ENCODE measurements at regions not wholly inside any gene's neighbourhood (a gene's known extent, or its start where the extent isn't known, plus 50 kb on each side); places are given as distances from the start of the nearest gene placed in this dataset.

DNA sequence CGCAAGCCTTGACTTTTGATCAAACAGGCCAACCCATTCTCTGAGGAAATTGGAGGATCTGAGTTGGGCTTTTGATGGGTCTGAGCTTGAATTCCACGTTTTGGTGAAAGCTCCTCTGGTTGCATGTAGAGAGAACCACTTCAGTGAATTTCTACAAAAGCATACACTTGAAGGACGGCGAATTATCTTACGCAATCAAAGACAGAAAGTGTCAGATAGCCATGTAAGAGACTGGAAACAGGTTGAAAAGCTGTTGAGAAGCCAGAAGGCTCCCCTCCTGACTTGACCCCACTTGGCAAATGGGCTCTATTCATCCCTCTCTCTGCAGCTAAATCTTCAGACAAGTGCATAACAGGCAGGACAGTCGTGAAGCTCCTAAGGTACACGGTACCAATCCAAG lies 809.1 kb downstream of the BCL11B start:
- no peak for DNase-seq

DNA sequence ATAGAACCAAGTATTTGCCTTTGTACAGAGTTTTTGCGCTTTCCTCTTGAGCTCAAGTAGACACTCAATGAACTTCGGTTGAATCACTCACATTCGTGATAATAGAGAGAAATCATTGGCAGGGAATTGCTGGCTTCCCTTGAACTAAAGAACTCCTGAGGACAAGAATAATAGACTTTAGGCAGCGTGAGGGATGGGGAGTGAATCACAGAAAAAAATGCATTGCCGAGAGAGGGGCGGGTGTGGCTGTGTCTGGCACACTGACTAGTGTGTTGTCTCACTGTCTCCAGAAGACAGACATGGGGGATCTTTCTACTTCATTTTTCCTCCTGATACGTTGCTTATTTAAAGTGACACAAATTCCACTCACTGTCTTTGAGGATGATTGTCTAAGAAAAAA lies 805.2 kb downstream of the BCL11B start:
- DNase-seq = no peak

DNA sequence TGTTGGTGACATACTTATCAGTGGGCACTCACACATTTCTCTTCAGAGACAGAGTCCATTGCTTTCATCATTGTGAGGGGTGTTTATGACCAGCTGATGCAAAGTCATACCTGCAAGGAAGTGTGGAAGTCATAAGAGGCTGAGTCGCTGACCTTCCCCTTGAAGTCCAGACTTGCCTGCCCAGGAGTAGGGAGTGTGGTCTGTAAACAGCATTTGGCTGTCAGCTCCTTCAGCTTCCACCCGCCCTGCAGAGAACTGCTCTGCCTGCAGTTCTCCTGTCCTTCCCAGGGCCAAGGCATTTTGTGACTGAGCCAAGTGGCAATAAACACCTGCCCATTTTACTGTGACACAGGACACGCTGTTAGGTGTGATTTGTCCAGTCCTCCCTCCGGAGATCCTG lies 801.3 kb downstream of the BCL11B start:
- no peak for DNase-seq

DNA sequence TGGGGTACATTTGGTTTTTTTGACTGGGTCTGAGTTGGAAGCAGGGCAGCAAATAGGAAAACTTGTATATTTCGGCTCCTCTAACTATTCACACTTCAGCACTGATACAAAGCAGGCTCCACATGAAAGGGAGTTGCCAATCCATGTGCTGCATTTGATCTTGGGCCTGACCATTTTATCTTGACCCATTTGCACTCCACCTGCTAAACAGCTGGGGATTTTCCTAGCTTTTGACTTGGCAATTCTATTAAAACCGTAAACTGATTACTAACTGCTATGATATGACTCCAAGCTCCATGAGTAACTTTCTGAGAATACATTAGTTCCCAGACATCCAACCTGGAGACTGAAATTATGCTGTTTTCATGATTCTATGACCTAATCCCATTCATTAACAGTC lies 797.1 kb downstream of the BCL11B start:
- DNase-seq = no peak

DNA sequence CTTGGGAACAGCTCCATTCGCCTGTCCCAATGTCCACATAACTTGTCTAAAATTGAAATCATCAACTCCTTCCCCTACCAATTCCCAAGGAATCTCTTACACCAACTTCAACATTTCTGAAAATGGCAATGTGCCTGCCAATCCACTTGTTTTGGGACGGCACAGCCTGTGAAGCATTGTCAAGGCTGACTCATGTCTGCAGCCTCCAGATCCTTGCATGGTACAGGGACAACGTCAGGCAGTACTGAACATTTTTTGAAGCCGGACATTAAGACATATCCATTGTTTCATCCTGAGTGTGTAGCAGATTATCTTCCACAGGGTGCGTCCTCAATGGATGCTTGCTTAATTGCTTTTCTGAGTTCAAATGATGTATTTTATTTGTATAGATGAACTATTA lies 794.1 kb downstream of the BCL11B start:
- DNase-seq = no peak

- no peak for DNase-seq
These were observed 782.9 kb downstream of the BCL11B start for GRCh38 chr14:98489115-98489514.

DNA sequence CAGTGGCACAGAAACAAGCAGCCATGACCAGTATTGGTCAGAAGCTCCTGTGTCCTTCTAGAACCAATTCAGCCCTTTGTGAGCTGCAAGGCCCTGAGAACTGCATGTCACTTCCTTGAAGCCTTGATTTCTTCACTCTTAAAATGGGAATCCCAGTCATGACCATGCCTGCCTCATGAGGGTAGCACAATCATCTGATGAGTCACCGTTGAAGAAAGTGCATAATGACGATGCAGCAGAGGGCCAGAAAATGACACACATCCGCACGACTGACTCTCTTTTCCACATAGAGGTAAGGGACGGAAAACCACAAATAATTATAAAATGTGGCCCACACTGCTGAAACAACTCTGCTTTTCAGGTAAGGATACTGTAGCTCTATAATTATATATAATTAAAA lies 777.4 kb downstream of the BCL11B start:
- DNase-seq = no peak

GRCh38 chr14:98498019-98498885 lies 773.7 kb downstream of the BCL11B start:
- no peak for DNase-seq

DNA sequence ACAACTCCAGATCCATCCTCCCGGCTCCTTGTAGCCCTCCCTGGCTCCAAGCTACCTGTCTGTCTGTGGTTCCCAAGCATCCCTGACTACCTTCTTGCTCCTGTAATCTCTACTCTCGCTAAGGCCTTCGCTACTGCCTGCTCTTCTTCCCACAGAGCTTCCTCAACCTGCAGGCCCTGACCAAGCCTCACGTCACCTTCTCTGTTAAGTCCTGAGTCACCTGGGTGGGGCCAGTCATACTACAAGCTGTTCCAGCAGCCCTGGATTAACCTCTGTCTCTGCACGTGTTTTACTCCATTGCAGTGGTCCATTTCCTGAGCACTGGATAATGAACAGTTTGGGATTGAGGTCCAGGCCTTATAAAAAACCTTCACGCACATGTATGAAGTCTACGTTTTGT lies 770.7 kb downstream of the BCL11B start:
- DNase-seq = no peak

DNA sequence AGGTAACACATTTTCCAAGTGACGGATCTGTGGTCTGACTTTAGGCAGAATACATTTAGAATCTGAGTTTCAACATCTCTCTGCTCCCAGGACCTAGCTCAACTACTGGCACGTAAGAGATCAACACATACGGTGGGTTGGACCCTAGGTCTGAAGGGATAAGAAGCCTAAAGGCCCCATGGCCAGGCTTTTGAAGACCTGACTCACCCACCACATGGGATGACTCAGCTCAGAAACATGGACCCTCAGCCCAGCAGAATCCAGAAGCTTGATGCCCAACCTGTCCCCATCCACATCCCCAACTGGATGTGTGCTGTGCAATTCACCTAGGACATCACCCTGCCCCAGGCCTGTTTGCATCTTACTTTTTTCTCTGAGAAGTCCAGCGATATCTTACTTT lies 770.2 kb downstream of the BCL11B start:
- DNase-seq = no peak

- no peak for DNase-seq
These were observed 768.7 kb downstream of the BCL11B start for GRCh38 chr14:98503086-98503815.

DNA sequence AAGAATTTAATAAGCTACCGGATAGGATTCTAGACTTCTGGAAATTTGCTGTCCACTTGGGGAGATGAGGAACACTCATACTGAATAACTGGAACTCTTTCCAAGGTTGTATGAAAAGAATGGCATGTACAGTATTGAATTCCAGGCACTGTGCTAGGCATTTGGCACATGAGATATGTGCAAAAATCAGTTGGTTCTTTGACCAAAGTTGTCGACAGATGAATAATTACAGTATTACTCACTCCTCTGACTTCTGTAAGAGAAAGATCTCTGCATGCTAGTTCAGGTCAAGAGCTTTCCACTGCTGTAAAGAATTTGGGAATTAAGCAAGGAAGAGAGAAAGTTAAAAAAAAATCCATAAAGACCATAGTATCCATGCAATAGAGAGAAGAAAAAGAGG lies 764.7 kb downstream of the BCL11B start:
- no peak for DNase-seq

DNA sequence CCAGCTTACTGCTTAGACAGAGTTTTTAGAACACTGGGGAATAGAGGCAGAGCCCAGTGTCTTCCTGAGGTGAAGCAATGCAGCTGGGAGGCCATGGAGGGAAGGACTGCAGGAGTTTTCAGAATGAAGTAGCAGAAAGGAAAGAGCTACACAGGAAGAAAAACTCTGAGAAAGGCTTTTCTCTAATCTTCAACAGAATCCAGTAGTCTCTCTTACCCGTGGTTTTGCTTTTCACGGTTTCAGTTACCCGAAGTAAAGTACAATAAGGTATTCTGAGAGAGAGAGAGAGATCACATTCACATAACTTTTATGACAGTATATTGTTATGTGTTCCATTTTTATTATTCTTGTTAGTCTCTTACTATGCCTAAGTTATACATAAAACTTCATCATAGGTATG lies 761.6 kb downstream of the BCL11B start:
- no peak for DNase-seq

GRCh38 chr14:98512501-98513251 lies 759.3 kb downstream of the BCL11B start:
- no peak for DNase-seq

DNA sequence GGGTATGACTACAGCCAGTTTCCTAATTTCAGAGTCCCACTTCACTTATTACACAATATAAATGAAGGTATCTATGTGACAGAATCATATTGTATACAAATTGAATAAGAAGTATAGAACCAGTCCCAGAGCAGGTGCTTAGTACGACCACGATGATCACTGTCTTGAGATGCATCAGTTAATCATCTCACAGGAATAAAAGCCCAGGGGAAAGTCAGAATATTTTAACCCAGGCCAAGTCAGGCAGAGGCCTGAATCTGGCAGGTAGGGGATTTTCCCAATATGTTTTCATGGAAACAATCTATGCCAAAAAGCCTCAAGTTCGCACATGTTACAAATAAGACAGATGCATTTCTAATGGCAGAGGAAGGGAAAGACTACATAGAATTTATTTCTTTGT lies 758.4 kb downstream of the BCL11B start:
- DNase-seq = no peak

GRCh38 chr14:98514016-98514415 lies 758.0 kb downstream of the BCL11B start:
- no peak for DNase-seq

DNA sequence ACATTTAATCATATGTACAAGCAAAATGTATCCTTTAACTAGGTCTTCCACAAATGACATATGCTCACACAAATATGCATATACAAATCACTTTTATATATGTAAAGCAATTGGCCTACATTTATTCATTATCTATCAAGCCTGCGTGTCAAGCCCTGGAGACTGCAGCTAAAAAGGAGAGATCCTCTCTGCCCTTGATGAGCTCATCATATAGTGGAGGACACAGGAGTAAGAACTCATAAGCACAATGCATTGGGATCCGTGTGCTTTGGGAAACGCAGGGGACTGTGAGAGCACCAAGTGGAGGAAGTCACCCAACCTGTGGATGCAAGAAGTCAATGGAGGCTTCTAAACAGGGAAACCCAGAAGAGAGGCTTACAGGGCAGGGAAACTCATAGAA lies 735.7 kb downstream of the BCL11B start:
- DNase-seq = no peak

DNA sequence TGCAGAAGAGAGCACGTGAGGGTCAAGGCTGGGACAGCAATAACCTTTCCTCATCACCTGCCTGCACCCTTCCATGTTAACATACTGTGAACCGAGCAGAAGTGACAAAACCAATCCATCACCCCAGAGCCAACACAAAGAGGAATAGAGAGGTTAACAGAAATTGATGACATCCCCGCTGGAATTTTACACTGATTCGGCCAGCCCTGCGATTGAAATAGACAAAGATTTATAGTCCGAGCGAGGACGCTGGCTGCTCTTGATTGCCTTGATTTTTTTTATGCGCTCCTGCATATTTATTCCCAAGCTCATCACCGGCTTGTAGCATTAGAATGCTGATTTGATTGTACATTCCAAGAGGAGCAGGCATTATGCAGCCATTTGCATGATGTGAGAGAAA lies 729.7 kb downstream of the BCL11B start:
- DNase-seq = no peak

DNA sequence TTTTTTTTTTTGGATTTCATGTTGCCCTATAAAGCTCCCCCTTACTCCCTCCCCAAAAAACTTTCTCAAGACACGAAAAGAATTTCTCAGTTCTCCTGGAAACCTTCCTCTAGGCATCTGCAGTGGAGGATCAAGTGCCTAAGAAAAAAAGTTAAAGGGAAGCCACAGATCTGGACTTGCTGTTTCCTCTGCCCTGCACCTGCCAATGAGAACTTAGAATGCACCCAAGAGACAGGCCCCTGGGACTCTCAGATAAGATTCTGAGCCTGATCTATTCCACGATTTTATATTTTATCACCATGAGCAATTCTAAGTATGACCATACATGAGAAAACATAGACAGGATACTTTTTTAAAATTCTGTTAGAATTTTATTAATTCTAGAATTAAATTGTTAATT lies 728.9 kb downstream of the BCL11B start:
- DNase-seq = no peak

DNA sequence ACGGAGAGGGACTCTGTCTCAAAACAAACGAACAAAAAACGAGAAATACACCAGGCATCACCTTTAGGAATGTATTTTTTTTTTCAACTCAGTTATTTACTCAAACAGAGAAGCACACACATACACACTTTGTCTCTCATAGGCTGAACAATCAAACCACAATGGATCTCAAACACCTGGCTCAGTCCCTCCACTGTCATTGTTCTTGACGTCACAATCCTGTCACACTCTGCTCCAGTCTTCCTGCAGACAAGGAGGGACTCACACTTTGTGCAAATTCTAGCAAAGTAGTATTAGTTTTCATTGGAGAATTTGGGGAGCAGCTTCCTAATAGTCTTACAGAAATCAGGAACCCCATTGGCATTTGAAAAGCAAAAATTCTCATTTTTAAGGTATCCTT lies 727.8 kb downstream of the BCL11B start:
- no peak for DNase-seq

DNA sequence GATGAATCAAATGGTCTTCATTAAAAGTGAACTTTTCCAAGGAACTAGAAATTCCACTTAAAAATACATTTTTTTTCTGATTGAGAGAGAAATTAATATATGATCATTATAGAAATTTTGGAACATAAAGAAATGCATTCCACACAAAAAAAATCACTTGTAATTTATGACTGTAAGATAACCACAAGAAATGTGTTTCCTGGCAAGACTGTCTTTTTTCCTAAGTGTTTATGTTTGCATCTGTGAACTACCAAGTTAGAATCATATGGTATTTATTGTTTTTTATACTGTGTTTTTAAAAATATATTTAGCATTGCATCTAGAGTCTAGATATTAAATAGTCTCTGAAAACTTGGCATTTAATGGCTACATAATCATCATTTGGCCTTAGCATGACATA lies 726.8 kb downstream of the BCL11B start:
- DNase-seq = no peak

GRCh38 chr14:98548071-98548686 lies 723.8 kb downstream of the BCL11B start:
- no peak for DNase-seq

DNA sequence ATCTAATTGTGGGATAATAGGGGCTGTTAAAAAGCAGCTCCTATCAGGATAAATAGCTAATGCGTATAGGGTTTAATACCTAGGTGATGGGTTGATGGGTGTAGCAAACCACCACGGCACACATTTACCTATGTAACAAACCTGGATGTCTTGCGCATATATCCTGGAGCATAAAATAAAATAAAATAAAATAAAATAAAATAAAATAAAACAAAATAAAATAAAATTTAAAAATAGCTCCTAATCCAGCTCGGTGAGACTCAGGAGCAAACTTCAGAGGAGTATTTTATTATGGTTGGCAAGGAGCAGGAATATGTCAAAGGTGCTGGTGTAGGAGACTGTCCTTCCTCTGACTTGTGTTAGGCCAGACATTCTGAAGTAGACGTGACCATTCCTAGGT lies 721.0 kb downstream of the BCL11B start:
- no peak for DNase-seq
